GM13977 (cell line): ENCODE measurements at regions not wholly inside any gene's neighbourhood (a gene's known extent, or its start where the extent isn't known, plus 50 kb on each side); places are given as distances from the start of the nearest gene placed in this dataset.

Source experiments
- DNase-seq: peaks from one replicate; pipeline ENCODE4 v3.0.0; 2012; ENCODE audit warnings: low spot score
- CTCF ChIP-seq: IDR thresholded peaks from 2 replicates; pipeline ENCODE4 v1.5.1; 2012; ENCODE audit warnings: mild to moderate bottlenecking, control low read depth; ENCODE audit not compliant: insufficient read depth; ENCODE audit errors: extremely low read depth, missing control alignments
- in situ Hi-C: fragments of 300-500 bp; cut with MboI; formaldehyde crosslinking; loops from one replicate; pipeline ENCODE4 v1.12.0; 2022; ENCODE audit warnings: low sequenced_read_pairs, low pct_unique_long_range_greater_than_20kb, mixed read lengths, inconsistent platforms; ENCODE audit not compliant: unreplicated experiment

DNA sequence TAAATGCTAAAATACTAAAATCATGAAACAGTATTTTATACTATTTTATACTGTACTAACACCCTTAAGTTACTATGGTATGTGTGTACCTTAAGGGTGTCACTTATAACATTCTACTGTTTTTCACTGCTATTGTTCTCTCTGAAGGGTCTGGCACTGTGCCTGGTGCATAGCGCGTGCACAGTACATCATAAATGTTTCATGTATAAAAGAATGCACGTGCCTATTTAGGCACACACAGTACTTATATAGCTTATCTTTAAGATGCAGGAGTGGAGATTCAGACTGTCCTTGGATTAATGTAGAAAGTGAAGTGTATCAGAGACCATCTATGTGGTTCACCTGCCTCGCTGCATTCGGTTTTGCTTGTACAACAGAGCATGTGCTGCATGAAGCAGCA is 64.0 kb upstream of the SGK1 start:
- no peak for DNase-seq
- in situ Hi-C loops: no loop called here
- TF ChIP-seq CTCF: no peak

- no peak for DNase-seq
- TF ChIP-seq CTCF: no peak
- in situ Hi-C loops: no loop called here
Observed at GRCh38 chr6:134379599-134379998, 61.7 kb upstream of the SGK1 start.

DNA sequence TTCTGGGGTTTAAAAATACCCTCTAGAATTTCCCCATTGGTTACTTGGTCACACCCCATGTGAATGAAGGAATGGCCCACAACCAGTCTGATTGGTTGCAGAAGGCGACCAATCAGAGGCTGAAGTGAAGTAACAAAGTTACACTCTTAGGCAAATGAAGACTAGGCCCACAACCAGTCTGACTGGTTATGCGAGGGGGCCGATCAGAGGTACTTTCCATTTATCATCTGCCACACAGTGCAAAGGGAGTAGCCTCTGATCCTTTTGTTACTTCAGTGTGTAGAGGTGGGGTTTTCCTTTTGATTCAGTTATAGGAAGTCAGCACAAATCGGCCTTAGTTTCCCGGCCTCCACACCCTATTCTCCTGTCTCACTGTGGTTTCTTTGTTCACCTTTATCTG is 61.2 kb upstream of the SGK1 start:
- no peak for TF ChIP-seq CTCF
- in situ Hi-C loops: no loop called here
- peak; percentile 36 for DNase-seq

GRCh38 chr6:134378426-134378825 is 60.5 kb upstream of the SGK1 start:
- in situ Hi-C loops: no loop called here
- no peak for DNase-seq

GRCh38 chr6:134376785-134377184 is 58.9 kb upstream of the SGK1 start:
- no peak for TF ChIP-seq CTCF
- no peak for DNase-seq
- in situ Hi-C loops: no loop called here

More at GRCh38 chr6:134378426-134378825, 60.5 kb upstream of the SGK1 start:
- TF ChIP-seq CTCF: no peak

GRCh38 chr6:134375220-134375580 is 57.3 kb upstream of the SGK1 start:
- in situ Hi-C loops: no loop called here
- TF ChIP-seq CTCF: no peak
- no peak for DNase-seq

DNA sequence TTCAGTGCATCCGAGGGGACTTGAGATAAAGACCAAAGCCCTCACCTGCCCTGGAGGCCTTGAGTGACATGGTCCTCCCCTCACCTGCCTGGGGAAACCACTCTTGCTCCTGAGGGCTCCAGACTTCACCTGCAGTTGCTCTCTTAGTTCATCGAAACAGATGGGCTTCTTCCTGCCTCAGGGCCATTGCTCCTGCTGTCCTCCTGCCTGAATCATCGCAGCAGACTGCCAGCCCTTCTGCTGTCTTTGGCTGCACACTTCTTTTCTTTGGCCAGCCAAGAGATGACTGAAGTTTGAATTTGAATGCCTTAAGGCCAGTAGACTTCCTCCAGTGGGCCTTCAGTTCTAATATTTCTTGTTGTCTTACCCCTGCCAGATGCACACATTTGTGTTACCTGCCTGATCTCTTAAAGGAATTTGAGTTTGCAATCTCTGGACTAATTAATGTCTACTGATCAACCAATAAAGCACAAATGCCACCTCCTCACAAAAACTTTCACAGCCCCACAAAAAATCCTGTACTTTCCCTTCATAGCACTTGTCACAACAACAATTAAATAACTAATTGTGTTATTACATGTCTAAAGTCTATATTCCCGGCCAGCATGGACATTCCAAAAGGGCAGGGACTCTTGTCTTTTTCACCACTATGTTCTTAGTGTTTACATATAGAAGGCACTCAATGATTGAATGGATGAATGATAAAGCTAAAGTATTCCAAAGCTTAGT is 56.7 kb upstream of the SGK1 start:
- TF ChIP-seq CTCF: no peak
- no peak for DNase-seq
- in situ Hi-C loops: no loop called here
